ENCODE measurements at regions not wholly inside any gene's neighbourhood (a gene's known extent, or its start where the extent isn't known, plus 50 kb on each side); places are given as distances from the start of the nearest gene placed in this dataset.

- Mint-ChIP-seq H3K36me3 (ENCODE audit: unreplicated experiment) (no peaks in the 10 kb centered on the region), H3K9me3 (ENCODE audit: unreplicated experiment) (no peaks in the 10 kb centered on the region), H3K27ac (ENCODE audit: unreplicated experiment) (no peak overlapping the region), H3K4me1 (ENCODE audit: unreplicated experiment) (no peaks in the 10 kb centered on the region), H3K4me3 (ENCODE audit: unreplicated experiment) (no peak overlapping the region), H3K27me3 (ENCODE audit: unreplicated experiment) (peaks cover 28% of the 10 kb centered on the region)
- TF ChIP-seq CTCF (IDR thresholded peaks at IDR 0.05): no peak
- no peak for DNase-seq (ENCODE audit: extremely low spot score, unreplicated experiment)
Measured at GRCh38 chr2:67070826-67071225, 326.3 kb upstream of the ETAA1 start.

DNA sequence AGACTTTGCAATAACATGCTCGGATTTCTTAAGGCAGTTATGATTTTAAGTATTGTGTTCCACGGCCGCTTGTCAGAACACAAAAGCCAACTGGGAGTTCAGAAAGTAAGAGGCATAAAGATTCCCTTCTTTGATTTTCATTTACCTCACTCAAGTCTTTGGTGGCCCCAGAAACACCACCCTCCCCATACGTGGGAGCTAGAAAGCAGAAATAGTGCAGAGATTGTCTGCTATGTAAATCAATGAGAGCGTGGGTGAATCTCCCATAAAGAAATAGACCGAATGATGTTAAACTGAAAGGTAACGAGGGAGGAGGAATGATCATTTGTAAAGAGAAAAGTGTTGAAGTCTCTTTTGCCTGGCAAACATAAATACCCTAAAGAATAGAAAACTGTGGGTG, 322.1 kb upstream of the ETAA1 start:
- Mint-ChIP-seq H3K9me3 (ENCODE audit: unreplicated experiment) (peaks cover 7% of the 10 kb centered on the region), H3K27ac (ENCODE audit: unreplicated experiment) (no peak overlapping the region), H3K4me3 (ENCODE audit: unreplicated experiment) (no peak overlapping the region), H3K4me1 (ENCODE audit: unreplicated experiment) (no peaks in the 10 kb centered on the region), H3K36me3 (ENCODE audit: unreplicated experiment) (no peaks in the 10 kb centered on the region), H3K27me3 (ENCODE audit: unreplicated experiment) (peaks cover 18% of the 10 kb centered on the region)
- DNase-seq (ENCODE audit: extremely low spot score, unreplicated experiment): no peak
- no peak for TF ChIP-seq CTCF (IDR thresholded peaks at IDR 0.05)

- H3K4me3 Mint-ChIP-seq (ENCODE audit: unreplicated experiment): no peak overlapping the region
- no peak overlapping the region for H3K27ac Mint-ChIP-seq (ENCODE audit: unreplicated experiment)
- no peak for DNase-seq (ENCODE audit: extremely low spot score, unreplicated experiment)
- TF ChIP-seq CTCF (IDR thresholded peaks at IDR 0.05): no peak
- no peaks in the 10 kb centered on the region for H3K4me1 Mint-ChIP-seq (ENCODE audit: unreplicated experiment)
- H3K27me3 Mint-ChIP-seq (ENCODE audit: unreplicated experiment): peaks cover 21% of the 10 kb centered on the region
- peaks cover 10% of the 10 kb centered on the region for H3K9me3 Mint-ChIP-seq (ENCODE audit: unreplicated experiment)
- H3K36me3 Mint-ChIP-seq (ENCODE audit: unreplicated experiment): no peaks in the 10 kb centered on the region
Measured at GRCh38 chr2:67075530-67076238, 321.4 kb upstream of the ETAA1 start.

DNA sequence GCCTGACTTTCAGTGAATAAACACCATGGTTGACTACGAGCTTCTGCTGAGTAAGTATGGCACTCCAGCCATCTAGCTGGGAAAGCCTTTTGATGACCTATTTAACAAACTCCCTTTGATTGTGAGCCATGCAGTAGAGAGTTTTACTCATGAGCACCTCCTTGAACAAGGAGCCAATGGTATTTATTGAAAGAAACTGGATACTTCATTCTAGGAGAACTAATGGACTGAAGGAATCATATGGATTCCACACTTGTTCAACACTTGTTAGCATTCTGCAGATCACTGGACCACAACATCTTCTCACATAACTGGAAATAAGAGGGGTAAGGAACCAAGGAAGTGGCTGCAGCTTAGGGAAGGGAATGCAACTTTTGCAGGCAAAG, 320.9 kb upstream of the ETAA1 start:
- H3K27ac Mint-ChIP-seq (ENCODE audit: unreplicated experiment): no peak overlapping the region
- no peaks in the 10 kb centered on the region for H3K4me1 Mint-ChIP-seq (ENCODE audit: unreplicated experiment)
- H3K4me3 Mint-ChIP-seq (ENCODE audit: unreplicated experiment): no peak overlapping the region
- no peaks in the 10 kb centered on the region for H3K36me3 Mint-ChIP-seq (ENCODE audit: unreplicated experiment)
- peaks cover 15% of the 10 kb centered on the region for H3K9me3 Mint-ChIP-seq (ENCODE audit: unreplicated experiment)
- peaks cover 25% of the 10 kb centered on the region for H3K27me3 Mint-ChIP-seq (ENCODE audit: unreplicated experiment)
- no peak for TF ChIP-seq CTCF (IDR thresholded peaks at IDR 0.05)
- no peak for DNase-seq (ENCODE audit: extremely low spot score, unreplicated experiment)

DNA sequence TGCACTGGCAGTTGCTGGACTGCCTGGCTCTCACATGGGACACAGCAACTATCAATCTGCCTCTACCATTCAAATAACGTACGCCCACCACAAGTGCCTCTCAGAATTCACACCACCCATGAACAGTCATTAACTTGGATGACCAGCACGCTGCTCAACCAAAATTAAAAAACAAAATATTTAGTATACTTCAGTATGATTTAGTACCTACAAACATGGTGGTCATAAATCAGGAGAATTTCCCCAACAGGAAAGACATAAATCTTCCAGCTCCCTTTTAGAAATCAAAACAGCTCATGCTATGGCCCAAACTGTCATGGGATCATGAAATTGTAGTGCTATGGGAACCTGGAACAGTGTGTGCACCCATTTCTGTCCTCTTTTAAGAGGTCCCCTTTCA, 317.4 kb upstream of the ETAA1 start:
- Mint-ChIP-seq H3K27ac (ENCODE audit: unreplicated experiment) (no peak overlapping the region), H3K36me3 (ENCODE audit: unreplicated experiment) (no peaks in the 10 kb centered on the region), H3K9me3 (ENCODE audit: unreplicated experiment) (peaks cover 15% of the 10 kb centered on the region), H3K4me1 (ENCODE audit: unreplicated experiment) (no peaks in the 10 kb centered on the region), H3K4me3 (ENCODE audit: unreplicated experiment) (no peak overlapping the region), H3K27me3 (ENCODE audit: unreplicated experiment) (peaks cover 30% of the 10 kb centered on the region)
- no peak for TF ChIP-seq CTCF (IDR thresholded peaks at IDR 0.05)
- no peak for DNase-seq (ENCODE audit: extremely low spot score, unreplicated experiment)
